ENCODE measurements at regions not wholly inside any gene's neighbourhood (a gene's known extent, or its start where the extent isn't known, plus 50 kb on each side); places are given as distances from the start of the nearest gene placed in this dataset.
A peak's percentile ranks its signal among the peaks of the same experiment; 100 is the strongest.

- Histone ChIP-seq H3K9me3 (ENCODE audit: low read length) (no peaks in the 10 kb centered on the region), H3K27ac (ENCODE audit: low read length) (no peak overlapping the region), H3K4me2 (ENCODE audit: low read length) (no peak overlapping the region), H3K36me3 (ENCODE audit: low read depth, low read length) (no peaks in the 10 kb centered on the region), H3K27me3 (ENCODE audit: low read length) (no peaks in the 10 kb centered on the region), H3F3A (ENCODE audit: low read length, unreplicated experiment) (no peaks in the 10 kb centered on the region), H3K9me2 (replicated peaks; ENCODE audit: low read length) (no peaks in the 10 kb centered on the region), H2AFZ (ENCODE audit: low read length) (no peak overlapping the region), H3K9ac (ENCODE audit: low read length) (no peak overlapping the region), H4K20me1 (ENCODE audit: low read length) (no peaks in the 10 kb centered on the region), H3K4me3 (ENCODE audit: low read length) (no peak overlapping the region), H3K79me2 (ENCODE audit: low read length) (no peaks in the 10 kb centered on the region), H3K4me1 (ENCODE audit: insufficient read depth, low read length) (no peaks in the 10 kb centered on the region)
- ATAC-seq (peak; percentile 29; the same call in 1 of the 2 replicates), DNase-seq (no peak)
- TF ChIP-seq EZH2phosphoT487 (IDR thresholded peaks at IDR 0.05; ENCODE audit: borderline replicate concordance, low read length): no peak
- TF ChIP-seq, protein P1, sequence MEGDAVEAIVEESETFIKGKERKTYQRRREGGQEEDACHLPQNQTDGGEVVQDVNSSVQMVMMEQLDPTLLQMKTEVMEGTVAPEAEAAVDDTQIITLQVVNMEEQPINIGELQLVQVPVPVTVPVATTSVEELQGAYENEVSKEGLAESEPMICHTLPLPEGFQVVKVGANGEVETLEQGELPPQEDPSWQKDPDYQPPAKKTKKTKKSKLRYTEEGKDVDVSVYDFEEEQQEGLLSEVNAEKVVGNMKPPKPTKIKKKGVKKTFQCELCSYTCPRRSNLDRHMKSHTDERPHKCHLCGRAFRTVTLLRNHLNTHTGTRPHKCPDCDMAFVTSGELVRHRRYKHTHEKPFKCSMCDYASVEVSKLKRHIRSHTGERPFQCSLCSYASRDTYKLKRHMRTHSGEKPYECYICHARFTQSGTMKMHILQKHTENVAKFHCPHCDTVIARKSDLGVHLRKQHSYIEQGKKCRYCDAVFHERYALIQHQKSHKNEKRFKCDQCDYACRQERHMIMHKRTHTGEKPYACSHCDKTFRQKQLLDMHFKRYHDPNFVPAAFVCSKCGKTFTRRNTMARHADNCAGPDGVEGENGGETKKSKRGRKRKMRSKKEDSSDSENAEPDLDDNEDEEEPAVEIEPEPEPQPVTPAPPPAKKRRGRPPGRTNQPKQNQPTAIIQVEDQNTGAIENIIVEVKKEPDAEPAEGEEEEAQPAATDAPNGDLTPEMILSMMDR (conservative IDR thresholded peaks at IDR 0.05; ENCODE audit: low read depth, low read length): peak; percentile 19; the same call in 1 of the 2 replicates
- TF ChIP-seq EZH2 (IDR thresholded peaks at IDR 0.05; ENCODE audit: low read length, unreplicated experiment): no peak
- ChIA-PET POLR2A (ENCODE audit: unreplicated experiment) (no interaction called here), CTCF (no interaction called here)
- BruUV-seq (replicated peaks): no TSS peak
- intact Hi-C loops (cut with micrococcal nuclease): no loop called here
These were observed 117.6 kb downstream of the INHBB start for GRCh38 chr2:120463527-120463926.

DNA sequence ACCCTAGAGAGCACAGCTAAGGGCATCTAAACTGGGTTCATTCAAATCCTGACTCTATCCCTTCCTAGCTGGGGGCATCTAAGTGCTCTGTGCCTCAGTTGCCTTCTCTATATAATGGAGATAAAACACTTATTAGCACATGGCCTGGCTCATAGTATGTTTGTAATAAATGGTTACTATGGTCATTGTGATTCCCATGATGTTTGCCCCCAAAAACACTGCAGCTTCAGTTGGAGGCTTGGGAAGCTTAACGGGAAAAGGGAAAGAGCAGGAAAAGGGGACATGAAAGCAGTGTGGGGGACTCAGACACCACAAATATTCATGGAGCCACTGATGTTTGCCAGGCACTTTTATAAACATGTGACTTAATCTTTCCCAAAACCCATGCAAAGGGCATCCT is 118.1 kb downstream of the INHBB start:
- Histone ChIP-seq H3K4me3 (ENCODE audit: low read length) (no peak overlapping the region), H3K4me1 (ENCODE audit: insufficient read depth, low read length) (peaks cover 1% of the 10 kb centered on the region; the same call in 1 of the 2 replicates), H3K36me3 (ENCODE audit: low read depth, low read length) (no peaks in the 10 kb centered on the region), H3K27ac (ENCODE audit: low read length) (no peak overlapping the region), H3K4me2 (ENCODE audit: low read length) (no peak overlapping the region), H3K9ac (ENCODE audit: low read length) (no peak overlapping the region), H3K9me3 (ENCODE audit: low read length) (no peaks in the 10 kb centered on the region), H3F3A (ENCODE audit: low read length, unreplicated experiment) (no peaks in the 10 kb centered on the region), H4K20me1 (ENCODE audit: low read length) (no peaks in the 10 kb centered on the region), H3K9me2 (replicated peaks; ENCODE audit: low read length) (no peaks in the 10 kb centered on the region), H3K79me2 (ENCODE audit: low read length) (no peaks in the 10 kb centered on the region), H3K27me3 (ENCODE audit: low read length) (no peaks in the 10 kb centered on the region), H2AFZ (ENCODE audit: low read length) (no peak overlapping the region)
- CTCF ChIA-PET: no interaction called here
- POLR2A ChIA-PET (ENCODE audit: unreplicated experiment): no interaction called here
- DNase-seq (no peak), ATAC-seq (no peak)
- TF ChIP-seq, protein P1 (conservative IDR thresholded peaks at IDR 0.05; ENCODE audit: low read depth, low read length): no peak
- TF ChIP-seq EZH2phosphoT487 (IDR thresholded peaks at IDR 0.05; ENCODE audit: borderline replicate concordance, low read length): no peak
- TF ChIP-seq EZH2 (IDR thresholded peaks at IDR 0.05; ENCODE audit: low read length, unreplicated experiment): no peak
- no TSS peak for BruUV-seq (replicated peaks)
- intact Hi-C loops (cut with micrococcal nuclease): no loop called here

GRCh38 chr2:120464448-120464931 is 118.6 kb downstream of the INHBB start:
- TF ChIP-seq EZH2phosphoT487 (IDR thresholded peaks at IDR 0.05; ENCODE audit: borderline replicate concordance, low read length) (no peak), EZH2 (IDR thresholded peaks at IDR 0.05; ENCODE audit: low read length, unreplicated experiment) (no peak)
- TF ChIP-seq, protein P1 (conservative IDR thresholded peaks at IDR 0.05; ENCODE audit: low read depth, low read length): no peak
- H3K36me3 ChIP-seq (ENCODE audit: low read depth, low read length): no peaks in the 10 kb centered on the region
- DNase-seq: no peak
- no peak overlapping the region for H2AFZ ChIP-seq (ENCODE audit: low read length)
- no peak for ATAC-seq
- no peak overlapping the region for H3K27ac ChIP-seq (ENCODE audit: low read length)
- H3K4me2 ChIP-seq (ENCODE audit: low read length): no peak overlapping the region
- no peaks in the 10 kb centered on the region for H3F3A ChIP-seq (ENCODE audit: low read length, unreplicated experiment)
- no peaks in the 10 kb centered on the region for H3K9me2 ChIP-seq (replicated peaks; ENCODE audit: low read length)
- H3K9me3 ChIP-seq (ENCODE audit: low read length): no peaks in the 10 kb centered on the region
- no peaks in the 10 kb centered on the region for H3K79me2 ChIP-seq (ENCODE audit: low read length)
- intact Hi-C loops (cut with micrococcal nuclease): no loop called here
- H4K20me1 ChIP-seq (ENCODE audit: low read length): no peaks in the 10 kb centered on the region
- H3K4me1 ChIP-seq (ENCODE audit: insufficient read depth, low read length): peaks cover 6% of the 10 kb centered on the region
- CTCF ChIA-PET: no interaction called here
- BruUV-seq (replicated peaks): no TSS peak
- no peak overlapping the region for H3K4me3 ChIP-seq (ENCODE audit: low read length)
- POLR2A ChIA-PET (ENCODE audit: unreplicated experiment): no interaction called here
- H3K27me3 ChIP-seq (ENCODE audit: low read length): no peaks in the 10 kb centered on the region
- H3K9ac ChIP-seq (ENCODE audit: low read length): no peak overlapping the region

Measured in PC-3 (cell line).